Sigmoid colon (tissue), 4 donors: ENCODE measurements at regions not wholly inside any gene's neighbourhood (a gene's known extent, or its start where the extent isn't known, plus 50 kb on each side); places are given as distances from the start of the nearest gene placed in this dataset.

ENCODE experiments used
- POLR2AphosphoS5 ChIP-seq, 4 donors: sonication (generic); formaldehyde crosslinking; IDR thresholded peaks; one replicate each; pipeline ENCODE4 v1.6.1; 2017; ENCODE audit warnings: antibody characterized with exemption in 4 of 4
- TF ChIP-seq, protein P1 (sequence below), 4 experiments: fragments of 450-650 bp in 3 of 4; fragments of 200-600 bp in 1 of 4; IDR thresholded peaks; one replicate each; pipeline ENCODE4 v1.5.1; 2016 to 2019; ENCODE audit warnings: antibody characterized with exemption in 4 of 4, mild to moderate bottlenecking in 3 of 4, moderate library complexity in 2 of 4

DNA sequence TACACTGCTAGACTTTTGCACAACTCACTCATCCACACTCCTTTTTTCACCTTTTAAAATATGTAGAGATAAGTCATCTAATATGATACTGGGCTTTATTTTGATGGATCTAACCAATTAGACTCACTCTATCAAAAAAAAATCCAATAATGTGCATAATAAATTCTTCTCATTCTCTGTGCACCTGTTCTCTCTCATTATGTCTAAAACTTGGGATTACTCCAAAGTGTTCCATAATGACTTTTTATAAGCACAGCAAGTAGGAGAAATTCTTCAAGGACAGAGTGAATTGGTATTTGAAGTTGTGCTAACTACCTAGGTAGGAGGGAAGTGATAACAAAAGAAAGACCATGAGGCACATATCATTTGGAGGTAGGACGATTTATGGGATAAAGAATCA lies 1438.8 kb downstream of the PCDH7 start:
- TF ChIP-seq, protein P1, sequence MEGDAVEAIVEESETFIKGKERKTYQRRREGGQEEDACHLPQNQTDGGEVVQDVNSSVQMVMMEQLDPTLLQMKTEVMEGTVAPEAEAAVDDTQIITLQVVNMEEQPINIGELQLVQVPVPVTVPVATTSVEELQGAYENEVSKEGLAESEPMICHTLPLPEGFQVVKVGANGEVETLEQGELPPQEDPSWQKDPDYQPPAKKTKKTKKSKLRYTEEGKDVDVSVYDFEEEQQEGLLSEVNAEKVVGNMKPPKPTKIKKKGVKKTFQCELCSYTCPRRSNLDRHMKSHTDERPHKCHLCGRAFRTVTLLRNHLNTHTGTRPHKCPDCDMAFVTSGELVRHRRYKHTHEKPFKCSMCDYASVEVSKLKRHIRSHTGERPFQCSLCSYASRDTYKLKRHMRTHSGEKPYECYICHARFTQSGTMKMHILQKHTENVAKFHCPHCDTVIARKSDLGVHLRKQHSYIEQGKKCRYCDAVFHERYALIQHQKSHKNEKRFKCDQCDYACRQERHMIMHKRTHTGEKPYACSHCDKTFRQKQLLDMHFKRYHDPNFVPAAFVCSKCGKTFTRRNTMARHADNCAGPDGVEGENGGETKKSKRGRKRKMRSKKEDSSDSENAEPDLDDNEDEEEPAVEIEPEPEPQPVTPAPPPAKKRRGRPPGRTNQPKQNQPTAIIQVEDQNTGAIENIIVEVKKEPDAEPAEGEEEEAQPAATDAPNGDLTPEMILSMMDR (IDR thresholded peaks at IDR 0.05) = no peak
- TF ChIP-seq POLR2AphosphoS5 (IDR thresholded peaks at IDR 0.05) = no peak
